Stimulated activated CD8-positive, alpha-beta memory T cell treated with anti-CD3 and anti-CD28 coated beads, Interleukin-15, amount 100 ng/mL, for 1 hour (primary cell): ENCODE measurements at regions not wholly inside any gene's neighbourhood (a gene's known extent, or its start where the extent isn't known, plus 50 kb on each side); places are given as distances from the start of the nearest gene placed in this dataset.

Source experiments
- DNase-seq: peaks from one replicate; pipeline ENCODE4 v3.0.0-alpha.2; 2020; ENCODE audit warnings: low read depth

DNA sequence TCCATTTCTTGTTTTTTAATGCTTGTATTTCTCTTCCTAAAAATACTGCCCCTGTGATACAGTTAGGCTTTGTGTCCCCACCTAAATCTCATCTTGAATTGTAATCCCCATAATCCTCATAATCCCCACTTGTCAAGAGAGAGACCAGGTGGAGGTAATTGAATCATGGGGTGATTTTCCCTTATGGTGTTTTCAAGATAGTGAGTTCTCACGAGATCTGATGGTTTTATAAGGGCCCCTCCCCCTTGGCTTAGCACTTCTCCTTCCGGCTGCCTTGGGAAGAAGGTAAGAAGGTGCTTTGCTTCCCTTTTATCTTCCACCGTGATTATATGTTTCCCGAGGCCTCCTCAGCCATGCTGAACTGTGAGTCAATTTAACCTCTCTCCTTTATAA, 227.4 kb downstream of the MAN2A1 start:
- no peak for DNase-seq

GRCh38 chr5:109917966-109918365, 228.2 kb downstream of the MAN2A1 start:
- DNase-seq, result no peak

DNA sequence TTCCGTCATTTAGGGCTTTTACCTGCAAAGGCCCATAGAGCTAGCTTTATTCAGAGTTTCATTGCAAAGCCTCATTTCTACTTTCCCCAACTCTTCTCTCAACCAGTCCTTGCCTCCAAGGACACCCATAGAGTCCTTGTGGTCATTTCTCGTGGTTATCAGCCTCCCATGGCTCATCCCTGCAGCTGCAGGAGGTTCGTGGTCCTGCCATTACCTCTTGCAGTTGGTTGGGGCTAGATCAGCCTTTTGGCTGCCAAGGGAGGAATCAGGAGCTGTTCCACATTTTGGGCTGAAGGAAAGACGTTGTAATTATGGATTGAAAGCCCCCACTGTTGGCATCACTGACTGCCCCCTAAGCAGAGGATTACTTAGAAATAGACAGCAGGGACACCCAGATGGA, 231.0 kb downstream of the MAN2A1 start:
- DNase-seq, result no peak

DNA sequence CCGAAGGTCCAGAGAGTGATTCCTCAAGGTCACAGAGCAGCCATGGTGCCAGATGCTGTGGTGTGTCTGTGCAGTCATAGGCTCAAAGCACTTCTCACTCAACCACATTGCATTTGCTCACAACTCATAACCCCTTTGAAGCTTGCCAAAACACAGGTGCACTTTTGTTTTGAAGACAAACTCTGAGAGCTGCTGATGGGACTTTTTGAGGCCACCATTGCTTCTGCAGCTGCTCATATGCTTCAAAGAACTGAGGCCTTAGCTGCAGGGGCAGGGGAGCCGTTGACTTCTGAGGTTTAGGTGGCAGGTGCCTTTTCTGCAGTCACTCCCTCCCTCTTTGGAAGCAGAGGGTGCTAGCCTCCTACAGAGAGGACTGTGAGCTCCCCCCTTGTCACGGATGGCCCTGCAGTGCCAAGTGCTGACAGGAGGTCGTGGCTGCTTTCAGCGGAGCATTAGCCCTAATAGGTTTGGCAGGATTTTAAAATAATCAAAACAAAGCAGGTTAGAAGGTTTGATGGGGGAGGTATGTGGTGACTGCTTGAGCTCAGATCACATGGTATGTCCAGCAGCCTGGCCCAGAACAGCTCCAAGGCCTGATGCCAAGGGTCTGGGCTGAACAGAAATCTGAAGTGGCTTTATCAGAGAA, 232.1 kb downstream of the MAN2A1 start:
- DNase-seq, result peak; percentile 1

DNA sequence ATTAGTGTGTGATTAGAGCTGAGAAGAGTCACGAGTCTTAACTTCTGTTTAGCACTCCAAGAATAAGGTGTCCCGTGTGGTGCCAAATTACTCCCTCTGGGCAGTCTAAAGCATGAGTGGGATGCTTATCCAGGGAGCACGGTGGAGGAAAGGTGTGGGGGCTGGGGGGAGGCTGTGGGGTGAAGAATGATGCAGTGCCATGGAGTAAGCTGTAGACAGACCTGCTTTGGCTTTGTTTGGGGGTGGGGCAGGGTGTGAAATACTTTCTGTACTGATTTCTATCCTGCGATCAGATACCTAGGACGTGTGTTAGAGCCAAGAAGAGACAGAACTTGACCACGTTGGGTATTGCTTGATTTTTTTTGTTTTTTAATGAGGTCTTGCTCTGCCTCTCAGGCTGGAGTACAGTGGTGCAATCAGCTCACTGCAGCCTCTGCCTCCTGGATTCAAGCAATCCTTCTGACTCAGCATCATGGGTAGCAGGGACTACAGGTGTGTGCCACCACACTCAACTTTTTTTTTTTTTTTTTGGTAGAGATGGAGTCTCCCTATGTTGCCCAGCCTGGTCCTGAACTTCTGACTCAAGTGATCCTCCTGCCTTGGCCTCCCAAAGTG, 232.8 kb downstream of the MAN2A1 start:
- DNase-seq, result no peak

- no peak for DNase-seq
Measured at GRCh38 chr5:109923205-109923604, 233.5 kb downstream of the MAN2A1 start.

DNA sequence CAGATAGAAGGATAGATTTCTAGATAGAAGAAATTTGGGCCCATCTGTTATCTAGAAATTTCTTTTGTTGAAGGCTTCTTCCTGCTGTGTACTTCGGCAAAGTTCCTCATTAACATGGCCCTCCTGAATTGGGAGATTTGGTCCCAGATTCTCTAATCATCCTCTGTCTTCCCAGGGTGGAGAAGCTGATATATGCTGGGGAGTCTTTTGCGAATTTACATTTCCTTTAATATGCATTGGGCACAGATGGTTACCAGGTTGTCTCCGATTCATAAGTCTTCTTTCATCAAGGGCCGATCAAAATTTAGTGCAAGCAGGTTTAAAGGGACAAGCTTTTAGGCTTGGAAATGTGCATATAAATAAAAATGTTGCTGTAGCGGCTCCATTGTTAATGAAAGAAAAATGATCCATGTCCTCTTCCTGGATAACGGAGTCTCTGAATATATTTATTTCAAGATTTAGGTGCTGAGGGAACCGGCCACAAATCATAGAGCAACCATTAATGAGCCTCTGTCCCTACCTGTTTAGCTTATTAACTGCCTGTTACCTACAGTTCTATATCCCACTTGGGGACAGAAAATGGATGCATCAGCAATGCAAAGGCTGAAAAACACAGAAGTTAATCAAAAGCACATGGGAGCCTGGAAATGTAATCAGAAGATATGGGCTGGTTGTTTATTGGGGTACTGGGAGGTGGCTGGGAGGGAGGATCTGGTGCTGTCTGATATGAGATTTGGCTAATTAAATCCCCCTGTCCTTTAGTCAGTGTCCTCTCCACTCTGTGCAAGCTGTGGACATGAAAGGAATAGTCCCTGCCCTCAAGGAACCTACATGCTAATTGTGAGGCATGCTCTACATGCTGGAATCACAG, 234.7 kb downstream of the MAN2A1 start:
- DNase-seq, result no peak

DNA sequence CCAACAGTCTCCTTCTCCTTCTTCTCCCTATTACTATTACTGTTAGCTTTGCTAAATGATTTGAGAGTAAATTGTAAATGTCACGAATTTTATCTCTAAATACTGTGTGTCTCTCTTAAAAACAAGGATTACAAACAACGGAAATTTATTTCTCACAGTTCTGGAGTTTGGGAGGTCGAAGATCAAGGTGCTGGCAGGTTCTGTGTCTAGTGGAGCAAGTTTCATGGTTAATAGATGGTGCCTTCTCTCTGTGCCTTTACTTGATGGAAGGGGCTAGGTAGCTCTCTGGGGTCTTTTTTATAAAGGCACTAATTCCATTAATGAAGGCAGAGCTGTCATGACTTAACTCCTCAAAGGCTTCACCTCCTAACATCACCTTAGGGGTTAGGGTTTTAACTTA, 237.9 kb downstream of the MAN2A1 start:
- no peak for DNase-seq

DNA sequence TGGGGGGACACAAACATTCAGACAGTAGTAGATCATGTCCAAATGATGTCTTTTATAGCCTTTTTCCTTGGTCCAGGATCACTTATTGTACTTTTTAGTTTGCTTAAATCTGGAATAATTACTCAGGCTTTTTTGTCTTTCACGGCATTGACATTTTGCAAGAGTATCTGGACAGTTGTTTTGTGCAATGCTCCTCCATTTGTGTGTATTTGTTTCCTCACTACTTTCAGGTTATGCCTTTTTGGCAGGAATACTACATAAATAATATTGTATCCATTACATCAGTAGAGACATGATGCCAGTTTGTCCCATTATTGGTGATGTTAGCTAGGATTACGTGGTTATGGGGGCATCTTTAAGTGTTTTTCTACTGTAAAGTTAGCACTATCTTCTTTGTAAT, 238.3 kb downstream of the MAN2A1 start:
- no peak for DNase-seq

- no peak for DNase-seq
Measured at GRCh38 chr5:109928811-109929210, 239.1 kb downstream of the MAN2A1 start.

DNA sequence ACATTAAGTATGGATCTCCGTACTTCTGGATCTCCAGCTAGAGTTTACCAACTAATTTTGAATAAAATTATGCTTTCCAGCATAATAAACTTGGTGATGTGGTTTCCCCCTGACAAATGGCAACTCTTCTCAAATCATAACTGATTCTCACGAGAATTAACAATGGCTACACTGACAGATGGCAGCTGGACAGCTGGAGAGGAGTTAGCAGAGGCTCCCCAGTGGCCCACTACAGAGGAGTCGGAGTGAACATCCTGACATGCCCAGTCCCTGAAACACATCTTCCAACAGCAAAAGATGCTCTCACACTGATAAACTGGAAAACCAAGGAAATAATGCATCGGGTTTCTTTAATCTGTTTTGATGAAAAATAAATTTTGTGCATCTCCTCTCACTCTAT, 239.6 kb downstream of the MAN2A1 start:
- no peak for DNase-seq

- no peak for DNase-seq
Measured at GRCh38 chr5:109929911-109930310, 240.2 kb downstream of the MAN2A1 start.

DNA sequence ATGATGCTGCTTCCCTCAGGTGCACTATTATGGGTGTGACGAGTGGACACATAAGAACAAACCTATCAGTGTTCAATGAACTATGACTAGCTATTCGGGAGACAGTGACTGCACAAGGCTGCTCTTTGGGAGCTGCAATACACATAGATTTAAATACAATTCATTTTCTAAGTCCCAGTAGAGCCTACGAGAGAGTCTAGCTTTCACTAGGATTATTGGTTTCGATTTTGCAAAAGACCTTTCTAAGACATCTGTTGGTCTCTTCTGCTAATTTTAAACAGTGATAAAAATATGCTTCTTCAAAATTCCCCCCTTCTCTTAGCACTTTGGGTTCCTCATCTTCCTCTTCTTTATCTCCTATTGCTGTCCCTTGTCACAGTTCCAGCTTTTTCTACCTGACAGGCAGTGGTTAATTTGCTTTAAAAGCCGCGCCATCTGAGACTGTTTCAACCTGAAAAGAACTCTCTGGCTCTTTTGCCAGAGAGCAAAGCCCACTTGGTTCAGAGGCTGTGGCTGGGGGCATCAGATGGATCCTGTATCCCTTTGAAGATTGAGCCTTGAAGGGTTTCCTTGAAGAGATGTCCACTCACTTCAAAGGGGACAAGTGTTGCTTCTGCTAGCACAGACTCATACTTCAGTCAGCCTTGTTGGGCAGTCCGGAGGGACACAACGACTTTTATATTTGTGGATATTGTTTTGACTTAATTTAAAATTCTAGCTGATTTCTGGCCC, 241.5 kb downstream of the MAN2A1 start:
- no peak for DNase-seq

DNA sequence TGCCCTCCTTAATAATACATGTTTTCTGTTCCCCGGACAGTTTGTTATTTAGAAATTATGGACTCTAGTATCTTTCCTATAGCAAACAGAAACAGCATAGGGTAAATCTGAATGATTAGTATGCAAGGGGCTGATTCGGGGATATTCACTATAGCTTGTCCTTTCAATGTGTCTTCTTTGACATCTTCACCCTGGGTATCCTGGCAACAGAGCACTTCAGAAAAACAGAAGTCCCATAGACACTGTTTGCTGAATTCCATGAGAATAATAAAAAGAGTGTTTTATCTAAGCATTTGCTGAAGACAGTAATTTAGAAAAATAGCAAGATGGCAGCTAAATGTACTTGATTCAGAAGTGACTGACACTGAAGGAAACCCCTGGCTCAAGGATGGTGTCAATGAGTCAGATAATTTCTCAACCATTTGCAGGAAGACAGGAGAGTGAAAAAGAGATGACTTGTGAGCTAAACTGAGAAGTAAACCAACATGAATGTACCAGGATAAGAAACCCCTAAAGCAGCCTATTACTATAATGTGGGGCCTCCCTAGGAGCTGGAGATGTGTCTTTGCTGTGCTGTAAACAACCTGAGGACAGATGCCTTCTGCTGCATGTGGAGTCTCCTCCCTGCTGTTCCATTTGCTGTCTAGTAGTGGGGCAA, 246.2 kb downstream of the MAN2A1 start:
- DNase-seq, result no peak

DNA sequence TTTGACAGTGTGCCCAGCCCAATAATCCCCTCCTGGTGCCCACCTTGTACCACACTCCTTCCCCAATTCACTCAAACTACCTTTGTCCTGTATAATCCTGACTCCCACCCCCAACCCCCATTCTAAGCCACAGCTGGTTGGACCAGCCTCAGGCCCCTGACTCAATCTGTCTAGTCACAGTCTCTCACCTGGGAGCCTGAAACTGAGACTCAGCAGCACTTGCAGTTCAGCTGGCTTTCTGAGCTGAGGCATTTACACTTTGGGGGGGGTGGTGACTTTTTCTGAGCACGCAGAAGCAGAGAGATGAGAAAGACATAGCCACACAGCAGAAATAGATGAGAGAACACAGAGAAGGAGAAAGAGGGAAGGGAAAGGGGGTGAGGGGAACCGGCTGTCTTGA, 247.3 kb downstream of the MAN2A1 start:
- no peak for DNase-seq

DNA sequence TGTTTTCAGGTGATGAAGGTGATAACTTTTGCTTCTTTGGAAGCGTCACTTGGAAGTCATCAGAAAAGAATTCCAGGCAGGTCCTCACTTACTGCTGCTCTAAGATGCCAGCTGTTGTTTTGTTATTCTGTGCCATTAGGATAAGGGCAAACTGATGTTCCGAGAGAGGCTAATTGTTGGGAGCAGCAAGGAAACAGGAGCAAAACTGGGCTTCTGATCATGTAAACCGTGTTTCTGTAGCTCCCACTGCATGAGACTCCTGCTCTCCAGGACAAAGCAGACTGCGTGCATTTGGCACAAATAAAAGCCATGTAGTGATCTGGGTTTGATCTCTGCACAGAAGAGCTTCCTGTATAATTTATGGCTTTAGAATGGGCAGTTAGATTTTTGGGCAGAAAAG, 248.2 kb downstream of the MAN2A1 start:
- no peak for DNase-seq

DNA sequence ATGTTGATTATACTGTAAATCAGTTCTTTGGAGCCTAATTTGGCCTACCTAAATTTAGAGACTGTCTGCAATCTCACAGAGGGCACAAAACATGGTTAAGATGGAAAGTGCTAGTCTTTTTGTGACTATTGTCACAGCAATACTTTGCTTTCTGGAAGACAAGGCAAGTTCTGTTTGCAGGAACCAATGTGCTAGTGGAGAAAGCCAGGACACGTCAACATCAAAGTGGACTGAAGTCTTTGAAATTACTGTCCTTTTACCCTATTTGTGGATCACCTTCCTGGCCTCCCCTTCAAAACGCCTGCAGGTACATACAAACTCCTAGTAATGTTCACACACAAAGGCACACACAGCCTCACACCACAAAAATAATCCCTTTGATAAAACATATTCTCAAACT, 248.7 kb downstream of the MAN2A1 start:
- no peak for DNase-seq

GRCh38 chr5:109939116-109939682, 249.5 kb downstream of the MAN2A1 start:
- no peak for DNase-seq

DNA sequence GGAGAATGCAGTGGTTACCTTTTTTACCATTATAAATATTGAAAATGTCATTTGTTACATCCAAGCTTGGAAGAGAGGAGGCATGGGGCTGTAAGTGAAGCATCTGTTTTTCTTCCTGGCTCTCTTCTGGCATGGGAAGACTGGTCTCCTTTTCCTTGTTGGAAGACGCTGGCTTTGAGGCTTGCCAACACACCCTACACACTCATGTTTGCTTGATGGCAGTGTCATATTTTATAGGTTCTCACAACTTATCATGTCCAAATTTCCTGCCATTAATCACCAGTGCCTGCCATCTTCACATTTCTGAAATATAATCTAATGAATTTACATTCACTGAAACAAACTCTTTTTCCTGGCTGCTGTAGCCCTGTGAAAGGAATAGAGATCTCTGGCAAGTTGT, 252.9 kb downstream of the MAN2A1 start:
- DNase-seq, result no peak

- no peak for DNase-seq
Measured at GRCh38 chr5:109943701-109944235, 254.0 kb downstream of the MAN2A1 start.

- DNase-seq, result no peak
Measured at GRCh38 chr5:109944461-109944860, 254.7 kb downstream of the MAN2A1 start.
